HG03342 (cell line): ENCODE measurements at regions not wholly inside any gene's neighbourhood (a gene's known extent, or its start where the extent isn't known, plus 50 kb on each side); places are given as distances from the start of the nearest gene placed in this dataset.
"Not testable (repeated sequence)": the region's sequence is repeated elsewhere in the genome, so short reads cannot be mapped to it uniquely, and the experiment has no call there.

ENCODE experiments used
- ATAC-seq: cut with Tn5 transposase; IDR thresholded peaks from one replicate; pipeline ENCODE4 v1.9.1; 2021; ENCODE audit warnings: mild to moderate bottlenecking, moderate library complexity; ENCODE audit not compliant: unreplicated experiment

DNA sequence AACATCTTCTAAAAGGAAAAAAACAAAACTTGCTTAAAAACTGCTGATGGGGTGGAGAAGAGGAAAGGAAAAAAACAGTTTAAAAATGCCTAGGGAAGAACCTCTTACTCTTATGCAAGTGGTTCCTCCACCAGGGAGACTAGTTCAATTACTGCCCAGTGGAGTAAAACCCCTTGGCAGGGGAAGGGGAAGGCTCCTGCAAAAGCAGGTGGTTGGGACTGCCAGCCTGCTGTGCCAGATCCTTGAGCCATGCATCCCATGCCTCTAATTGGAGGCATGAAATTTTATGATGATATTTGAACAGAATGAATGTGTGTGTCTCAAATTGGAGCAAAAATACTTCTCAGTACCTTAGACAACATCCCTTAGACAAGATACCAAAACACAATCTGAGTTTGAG lies 118.8 kb downstream of the FSCB start:
- no peak for ATAC-seq

DNA sequence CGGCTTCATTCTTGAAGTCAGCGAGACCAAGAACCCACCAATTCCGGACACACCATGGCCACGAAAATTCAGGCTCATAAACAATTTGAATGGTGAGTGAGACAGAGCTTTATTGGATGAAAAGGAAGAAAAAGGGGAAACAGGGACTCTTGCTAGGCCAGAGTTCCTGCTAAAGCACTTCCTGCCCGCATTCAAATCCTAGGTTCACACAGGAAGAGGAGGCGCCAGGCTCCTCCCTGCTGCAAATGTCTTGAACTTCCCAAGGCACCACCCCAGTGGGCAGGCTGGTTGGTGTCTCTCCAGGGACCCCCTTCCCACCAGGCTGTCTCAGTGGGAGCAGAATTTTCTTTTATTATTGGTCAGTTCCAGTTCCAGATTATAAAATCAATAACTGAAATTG lies 121.2 kb downstream of the FSCB start:
- no peak for ATAC-seq

DNA sequence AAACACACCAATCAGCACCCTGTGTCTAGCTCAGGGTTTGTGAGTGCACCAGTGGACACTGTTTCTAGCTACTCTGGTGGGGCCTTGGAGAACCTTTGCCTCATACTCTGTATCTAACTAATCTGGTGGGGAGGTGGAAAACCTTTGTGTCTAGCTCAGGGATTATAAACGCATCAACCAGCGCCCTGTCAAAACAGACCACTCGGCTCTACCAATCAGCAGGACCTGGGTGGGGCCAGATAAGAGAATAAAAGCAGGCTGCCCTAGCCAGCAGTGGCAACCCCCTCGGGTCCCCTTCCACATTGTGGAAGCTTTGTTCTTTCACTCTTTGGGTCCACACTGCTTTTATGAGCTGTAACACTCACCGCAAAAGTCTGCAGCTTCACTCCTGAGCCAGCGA lies 121.8 kb downstream of the FSCB start:
- not testable (repeated sequence) for ATAC-seq

DNA sequence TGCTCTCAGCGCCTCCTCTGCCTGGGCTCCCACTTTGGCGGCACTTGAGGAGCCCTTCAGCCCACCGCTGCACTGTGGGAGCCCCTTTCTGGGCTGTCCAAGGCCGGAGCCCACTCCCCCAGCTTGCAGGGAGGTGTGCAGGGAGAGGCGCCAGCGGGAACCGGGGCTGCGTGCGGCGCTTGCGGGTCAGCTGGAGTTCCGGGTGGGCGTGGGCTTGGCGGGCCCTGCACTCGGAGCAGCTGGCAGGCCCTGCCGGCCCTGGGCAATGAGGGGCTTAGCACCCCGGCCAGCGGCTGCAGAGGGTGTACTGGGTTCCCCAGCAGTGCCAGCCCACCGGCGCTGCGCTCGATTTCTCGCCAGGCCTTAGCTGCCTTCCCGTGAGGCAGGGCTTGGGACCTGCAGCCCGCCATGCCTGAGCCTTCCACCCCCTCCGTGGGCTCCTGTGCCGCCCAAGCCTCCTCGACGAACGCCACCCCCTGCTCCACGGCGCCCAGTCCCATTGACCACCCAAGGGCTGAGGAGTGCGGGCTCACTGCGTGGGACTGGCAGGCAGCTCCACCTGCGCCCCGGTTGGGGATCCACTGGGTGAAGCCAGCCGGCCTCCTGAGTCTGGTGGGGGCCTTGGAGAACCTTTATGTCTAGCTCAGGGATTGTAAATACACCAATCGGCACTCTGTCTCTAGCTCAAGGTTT lies 122.3 kb downstream of the FSCB start:
- ATAC-seq = not testable (repeated sequence)

DNA sequence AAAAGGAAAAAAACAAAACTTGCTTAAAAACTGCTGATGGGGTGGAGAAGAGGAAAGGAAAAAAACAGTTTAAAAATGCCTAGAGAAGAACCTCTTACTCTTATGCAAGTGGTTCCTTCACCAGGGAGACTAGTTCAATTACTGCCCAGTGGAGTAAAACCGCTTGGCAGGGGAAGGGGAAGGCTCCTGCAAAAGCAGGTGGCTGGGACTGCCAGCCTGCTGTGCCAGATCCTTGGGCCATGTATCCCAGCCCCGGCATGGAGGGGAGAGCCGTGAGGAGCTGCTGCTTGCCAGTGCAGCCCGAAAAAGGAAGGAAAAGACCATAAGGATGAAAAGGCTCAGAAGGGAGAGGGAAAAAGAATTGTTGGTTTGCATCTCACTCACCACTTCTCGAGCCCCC lies 123.0 kb downstream of the FSCB start:
- no peak for ATAC-seq

DNA sequence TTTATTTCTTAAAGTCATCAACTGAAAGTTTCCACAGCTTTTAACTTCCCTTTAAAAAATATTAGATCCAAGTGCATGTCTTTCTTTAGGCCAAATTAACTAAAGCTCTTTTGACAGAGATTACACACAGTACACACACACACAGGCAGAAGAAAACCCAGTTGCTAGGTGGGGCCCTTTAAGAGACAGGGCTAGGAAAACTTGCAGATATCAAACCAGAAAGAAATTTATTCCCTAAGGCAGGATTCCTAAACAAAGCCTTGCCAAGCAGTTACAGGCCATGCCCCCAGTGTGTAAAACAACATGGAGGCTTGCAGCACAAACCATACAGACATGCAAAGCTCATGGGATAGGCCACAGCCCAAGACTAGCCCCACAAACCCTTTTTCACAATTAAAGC lies 123.4 kb downstream of the FSCB start:
- ATAC-seq = no peak

DNA sequence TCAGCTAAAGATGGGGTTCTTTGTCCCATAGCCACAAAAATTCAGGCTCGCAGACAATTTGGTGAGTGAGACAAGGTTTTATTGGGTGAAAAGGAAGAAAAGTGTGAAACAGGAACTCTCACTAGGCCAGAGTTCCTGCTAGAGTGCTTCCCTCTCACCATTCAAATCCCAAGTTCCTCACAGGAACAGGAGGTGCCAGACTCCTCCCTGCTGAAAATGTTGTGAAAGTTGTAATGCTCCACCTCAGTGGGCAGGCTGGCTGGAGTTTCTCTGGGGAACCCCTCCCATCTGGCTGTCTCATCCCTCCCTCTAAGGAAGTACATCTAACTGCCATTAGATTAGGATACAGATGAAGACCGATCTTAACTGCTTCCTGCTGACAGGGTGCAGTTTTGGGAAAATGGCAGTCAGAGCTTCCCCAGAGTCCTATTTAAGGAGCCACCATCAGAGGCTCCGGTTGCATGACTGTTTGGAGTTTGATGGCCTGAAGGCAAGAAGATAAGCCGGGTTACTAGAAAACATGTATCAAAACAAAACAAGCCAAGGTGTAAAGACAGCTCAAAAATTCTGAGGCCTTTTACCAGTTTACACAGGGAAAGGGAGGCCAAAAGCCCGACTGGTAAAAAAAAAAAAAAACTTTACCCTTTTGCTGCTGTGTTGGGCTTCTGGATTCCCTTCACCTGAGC lies 127.6 kb downstream of the FSCB start:
- ATAC-seq = no peak

DNA sequence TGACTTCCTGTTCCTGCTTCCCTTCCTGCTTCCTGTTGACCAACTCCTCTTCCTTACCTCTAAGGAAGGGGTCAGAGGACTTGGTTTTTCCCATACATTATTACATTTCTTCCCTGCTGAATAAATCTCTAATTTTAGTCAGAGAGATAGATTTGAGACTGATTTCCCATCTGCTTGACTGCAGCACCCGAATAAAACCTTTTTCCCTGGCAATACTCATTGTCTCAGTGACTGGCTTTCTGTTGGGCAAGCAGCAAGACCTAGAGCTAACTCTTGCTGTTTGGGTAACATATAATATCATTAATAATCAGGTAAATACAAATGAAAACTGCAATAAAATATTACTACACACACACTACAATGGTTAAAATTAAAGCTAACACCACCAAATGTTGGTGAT lies 132.2 kb downstream of the FSCB start:
- ATAC-seq = no peak

DNA sequence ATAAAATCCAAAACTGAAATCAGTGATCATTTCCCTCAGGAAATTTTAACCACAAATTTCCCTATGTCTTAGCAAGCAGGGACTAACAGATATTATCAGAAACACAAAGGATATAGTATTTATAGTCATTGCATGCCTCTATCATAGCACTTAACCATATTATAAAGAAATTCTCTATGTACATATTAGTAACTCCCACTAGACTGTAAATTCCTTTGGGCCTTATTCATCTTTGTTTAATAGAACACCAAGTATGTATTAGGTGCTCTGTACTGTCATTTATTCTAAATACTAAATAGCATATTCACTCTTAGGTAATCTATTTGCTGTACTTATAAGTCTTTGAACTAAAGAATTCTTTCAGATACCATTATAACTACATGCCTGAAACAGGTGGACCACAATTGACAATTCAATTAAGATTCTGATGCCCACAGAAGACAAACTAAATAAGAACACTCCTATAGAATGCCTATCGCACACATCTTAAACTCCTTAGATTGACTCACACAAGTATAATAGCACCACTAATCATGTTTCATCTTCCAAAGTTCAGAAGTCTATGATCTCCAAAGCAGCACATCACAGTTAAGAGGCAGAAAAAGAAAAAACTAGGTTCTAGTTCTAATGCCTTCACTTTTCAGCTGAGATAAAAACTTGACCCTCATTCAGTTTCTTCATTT lies 134.1 kb downstream of the FSCB start:
- ATAC-seq = no peak

DNA sequence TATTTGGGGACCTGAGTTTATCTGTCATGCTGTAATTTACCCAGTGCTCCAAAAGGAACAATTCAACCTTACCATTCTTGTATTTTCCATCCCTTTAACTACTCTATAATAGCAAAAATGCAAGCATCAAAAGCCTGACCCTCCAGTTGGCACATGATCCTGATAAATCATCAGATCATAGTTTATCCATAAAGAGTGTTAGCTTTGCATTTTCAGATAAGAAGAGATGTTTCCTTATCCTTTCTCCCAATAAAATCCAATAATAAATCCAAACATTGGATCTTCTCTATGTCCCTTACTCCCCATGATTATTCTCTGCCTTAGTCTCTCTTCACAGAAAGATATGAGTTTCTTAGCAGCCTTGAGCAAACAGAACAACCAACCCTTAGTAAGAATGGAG lies 134.9 kb downstream of the FSCB start:
- no peak for ATAC-seq

DNA sequence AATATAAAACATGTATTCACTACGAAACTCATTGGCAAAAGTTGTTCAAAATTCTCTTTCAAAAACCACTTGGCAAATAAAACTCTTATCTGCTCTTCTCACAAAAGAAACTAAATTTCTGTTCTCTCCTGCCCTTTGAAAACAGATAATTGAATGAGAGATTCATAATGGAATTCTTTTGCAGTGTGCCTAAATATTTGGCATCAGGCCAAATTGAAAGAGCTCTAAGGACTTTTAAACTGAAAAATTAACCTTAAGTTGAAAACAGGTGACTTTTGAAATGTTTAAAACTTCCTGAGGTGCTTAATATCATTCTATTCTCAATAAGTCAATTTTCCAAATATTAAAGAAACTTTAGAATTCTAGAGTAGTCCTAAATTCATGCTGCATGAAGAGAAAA lies 136.4 kb downstream of the FSCB start:
- ATAC-seq = no peak

DNA sequence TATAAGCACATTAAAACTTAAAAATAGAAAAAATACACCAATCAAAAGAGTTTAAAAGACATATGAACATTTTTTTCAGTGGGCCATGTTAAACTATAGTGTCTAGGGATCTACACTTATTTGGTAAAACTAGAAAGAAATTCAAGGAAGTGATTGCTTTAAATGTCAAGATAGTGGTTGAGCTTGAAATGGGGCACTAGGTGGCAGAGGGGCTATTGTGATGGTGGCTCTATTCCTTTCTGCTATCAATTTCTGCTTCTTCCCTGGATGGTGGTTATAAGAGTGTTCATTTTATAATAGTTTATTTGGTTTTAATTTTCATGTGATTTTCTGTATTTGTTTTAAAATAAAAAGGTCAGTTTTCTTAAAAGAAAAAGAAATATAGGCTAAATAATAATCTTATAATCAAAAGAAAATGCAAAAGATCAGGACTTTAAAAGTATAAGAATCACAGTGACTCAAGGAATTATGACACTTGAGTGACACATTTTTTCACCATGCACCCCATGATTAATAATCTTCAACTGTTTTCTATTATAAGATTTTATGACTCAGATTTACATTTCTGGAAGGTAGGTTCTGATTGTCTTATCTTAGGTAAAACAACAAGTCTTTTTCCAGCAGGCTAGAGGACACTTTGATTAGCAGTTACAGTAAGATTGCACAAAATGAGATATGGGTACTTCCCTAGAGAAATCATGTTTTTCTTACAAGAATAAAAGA lies 137.5 kb downstream of the FSCB start:
- no peak for ATAC-seq

DNA sequence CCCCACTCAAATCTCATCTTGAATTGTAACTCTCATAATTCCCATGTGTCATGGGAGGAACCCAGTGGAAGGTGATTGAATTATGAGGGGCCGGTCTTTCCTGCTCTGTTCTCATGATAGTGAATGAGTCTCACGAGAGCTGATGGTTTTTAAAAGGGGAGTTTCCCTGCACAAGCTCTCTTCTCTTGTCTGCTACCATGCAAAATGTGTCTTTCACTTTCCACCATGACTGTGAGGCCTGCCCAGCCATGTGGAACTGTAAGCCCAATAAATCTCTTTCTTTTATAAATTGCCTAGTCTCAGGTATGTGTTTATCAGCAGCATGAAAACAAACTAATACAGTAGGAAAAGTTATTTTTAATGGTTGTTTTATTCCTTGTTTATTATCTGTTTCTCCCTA lies 146.0 kb downstream of the FSCB start:
- no peak for ATAC-seq

DNA sequence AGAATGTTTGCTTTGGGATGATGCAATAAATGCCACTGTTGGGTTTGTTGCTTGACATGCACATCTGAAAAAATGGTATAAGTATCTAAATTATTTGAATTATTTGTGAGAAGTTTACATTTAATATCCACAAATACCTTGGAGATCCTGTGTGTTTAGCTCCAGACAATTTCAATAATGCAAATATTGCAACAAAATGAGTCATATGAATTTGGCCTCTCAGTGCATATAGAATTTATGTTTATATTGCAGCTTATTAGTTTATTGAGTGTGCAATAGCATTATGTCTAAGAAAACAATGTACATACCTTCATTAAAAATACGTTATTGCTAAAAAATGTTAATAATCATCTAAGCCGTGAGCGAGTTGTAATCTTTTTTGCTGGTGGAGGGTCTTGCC lies 153.3 kb downstream of the FSCB start:
- no peak for ATAC-seq

DNA sequence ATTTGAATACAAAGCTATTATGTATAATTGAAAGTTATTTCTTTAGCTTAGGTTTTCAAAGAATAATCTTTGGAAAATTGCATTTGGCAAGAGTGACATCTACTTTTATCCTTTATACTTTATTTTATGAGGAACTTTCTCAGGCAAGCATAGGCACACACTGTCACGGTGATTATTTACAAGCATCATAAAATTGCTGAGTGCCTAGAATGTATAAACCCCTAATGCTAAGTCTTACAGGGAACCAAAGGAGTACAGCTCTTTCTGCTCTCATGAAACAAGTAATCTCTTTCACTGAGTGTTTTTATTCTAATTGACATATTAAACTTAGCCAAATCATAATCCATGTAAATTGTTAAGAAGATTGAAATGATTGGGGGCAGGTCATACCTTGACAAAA lies 154.9 kb downstream of the FSCB start:
- no peak for ATAC-seq

DNA sequence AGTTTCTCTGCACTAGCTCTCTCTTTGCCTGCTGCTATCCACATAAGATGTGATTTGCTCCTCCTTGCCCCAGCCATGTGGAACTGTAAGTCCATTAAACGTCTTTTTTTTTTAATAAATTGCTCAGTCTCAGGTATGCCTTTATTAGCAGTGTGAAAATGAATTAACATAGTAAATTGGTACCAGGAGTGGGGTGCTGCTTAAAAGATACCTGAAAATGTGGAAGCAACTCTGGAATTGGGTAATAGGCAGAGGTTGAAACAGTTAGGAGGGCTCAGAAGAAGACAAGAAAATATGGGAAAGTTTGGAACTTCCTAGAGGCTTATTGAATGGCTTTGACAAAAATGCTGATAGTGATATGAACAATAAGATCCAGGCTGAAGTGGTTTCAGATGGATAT lies 159.8 kb downstream of the FSCB start:
- no peak for ATAC-seq

DNA sequence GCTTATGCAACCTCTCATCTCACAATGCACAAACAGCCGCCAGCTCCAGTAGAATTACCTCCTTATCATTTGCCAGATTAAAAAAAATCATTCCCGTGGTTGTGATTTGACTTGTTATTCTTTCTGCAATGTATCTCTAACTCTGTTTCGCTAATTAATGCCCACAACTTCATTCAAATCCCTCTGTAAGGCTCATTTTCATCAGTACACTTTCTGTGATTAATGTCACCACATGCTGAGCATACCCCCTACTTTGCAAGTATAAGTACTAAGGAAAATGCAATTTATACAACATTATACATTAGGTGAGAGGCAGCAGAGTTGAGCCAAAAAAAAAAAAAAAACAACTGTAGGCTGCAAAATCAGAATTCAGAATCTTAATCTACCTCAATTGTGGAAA lies 166.0 kb downstream of the FSCB start:
- ATAC-seq = no peak

DNA sequence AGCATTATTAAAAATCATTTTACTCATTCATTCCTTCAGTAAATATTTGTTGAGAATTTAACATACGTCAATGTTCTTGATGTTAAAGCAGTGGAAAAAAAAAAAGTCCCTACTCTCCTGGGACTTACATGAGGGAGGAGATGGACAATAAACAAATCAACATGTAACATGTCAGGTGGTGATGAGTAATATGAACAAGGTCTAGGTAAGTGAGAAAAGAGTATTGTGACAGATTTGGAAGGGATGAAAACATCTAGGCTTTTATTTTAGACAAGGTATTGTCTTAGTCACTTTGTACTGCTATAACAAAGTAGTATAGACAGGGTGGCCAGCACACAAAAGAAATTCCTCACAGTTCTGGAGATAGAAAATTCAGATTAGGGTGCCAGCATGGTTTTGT lies 167.2 kb downstream of the FSCB start:
- no peak for ATAC-seq

DNA sequence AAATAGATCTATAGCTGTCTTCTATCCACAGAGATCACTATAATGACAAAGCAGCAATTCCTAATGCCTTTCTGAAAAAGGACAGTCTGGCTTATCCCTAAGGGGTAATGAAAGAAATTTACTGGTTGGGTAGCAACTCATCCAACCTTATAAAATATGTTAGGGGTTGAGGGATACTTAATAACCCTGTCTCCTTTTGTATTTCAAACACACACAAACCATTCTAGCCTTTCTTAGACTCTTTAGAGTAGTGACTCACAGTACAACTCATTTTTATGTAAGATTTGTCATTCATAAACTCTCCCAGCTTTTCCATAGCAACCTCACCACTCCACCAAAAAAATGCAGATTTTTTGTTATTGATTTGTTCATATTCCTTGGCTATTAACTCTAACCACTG lies 167.9 kb downstream of the FSCB start:
- no peak for ATAC-seq

DNA sequence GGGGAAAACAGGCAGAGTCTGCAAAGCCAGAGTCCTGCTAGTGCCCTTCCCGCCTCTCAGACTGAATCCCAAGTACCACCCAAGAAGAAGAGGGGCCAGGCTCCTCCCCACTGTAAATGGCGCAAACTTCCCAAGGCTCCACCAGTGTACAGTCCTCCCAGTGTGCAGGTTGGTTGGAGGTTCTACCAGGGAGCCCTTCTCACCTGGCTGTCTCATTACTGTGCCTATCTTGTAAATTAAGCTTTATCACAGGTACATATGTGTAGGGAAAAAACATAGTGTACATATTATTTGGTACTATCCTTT lies 189.7 kb downstream of the FSCB start:
- no peak for ATAC-seq

DNA sequence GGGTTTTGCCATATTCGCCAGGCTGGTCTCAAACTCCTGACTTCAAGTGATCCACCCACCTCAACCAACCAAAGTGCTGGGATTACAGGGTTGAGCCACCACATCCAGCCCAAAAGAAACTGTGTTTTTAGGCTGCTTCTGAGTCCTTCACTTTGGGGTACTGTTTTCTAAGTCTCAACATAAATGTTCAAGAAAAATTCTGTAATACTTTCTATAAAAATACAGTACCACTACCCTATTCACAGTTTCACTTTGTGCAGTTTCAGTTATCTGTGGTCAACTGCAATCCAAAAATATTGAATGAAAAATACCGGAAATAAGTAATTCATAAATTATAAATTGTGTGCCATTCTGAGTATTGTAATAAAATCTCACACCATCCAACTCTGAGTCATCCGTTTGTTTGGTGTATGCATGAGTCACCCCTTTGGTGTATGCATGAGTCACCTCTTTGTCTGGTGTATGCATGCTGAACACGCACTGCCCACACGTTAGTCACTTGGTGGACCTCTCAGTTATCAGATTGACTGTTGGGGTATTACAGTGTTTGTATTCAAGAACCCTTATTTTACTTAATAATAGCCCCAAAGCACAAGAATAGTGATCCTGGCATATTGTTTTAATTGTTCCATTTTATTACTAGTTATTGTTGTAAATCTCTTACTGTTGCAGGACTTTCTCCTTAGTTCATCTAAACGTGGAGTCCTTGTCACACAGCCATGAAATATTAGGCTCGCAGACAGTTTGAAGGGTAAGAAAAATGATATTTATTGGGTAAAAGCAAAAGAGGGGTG lies 190.2 kb downstream of the FSCB start:
- ATAC-seq = peak; percentile 61
